ENCODE measurements at regions not wholly inside any gene's neighbourhood (a gene's known extent, or its start where the extent isn't known, plus 50 kb on each side); places are given as distances from the start of the nearest gene placed in this dataset.

GRCh38 chr3:74763830-74764229 is 149.4 kb upstream of the CNTN3 start:
- ChIA-PET CTCF (no interaction called here), POLR2A (no interaction called here)
- no TSS peak for BruUV-seq (replicated peaks)
- Histone ChIP-seq H3K4me1 (ENCODE audit: control insufficient read depth, extremely low read depth, insufficient read depth, low read length) (no peaks in the 10 kb centered on the region), H3K9ac (replicated peaks; ENCODE audit: extremely low read depth, insufficient read depth, low read length) (no peak overlapping the region), H4K20me1 (replicated peaks; ENCODE audit: control insufficient read depth, extremely low read depth, insufficient read depth, low read length) (no peaks in the 10 kb centered on the region), H3K9me1 (replicated peaks; ENCODE audit: control insufficient read depth, extremely low read depth, insufficient read depth, low read length) (no peaks in the 10 kb centered on the region), H3K36me3 (ENCODE audit: control insufficient read depth in 2 of 2, extremely low read depth in 1 of 2, insufficient read depth in 2 of 2, low read length in 2 of 2) (no peaks in the 10 kb centered on the region), H3K27ac (ENCODE audit: insufficient read depth, low read depth, low read length) (no peak overlapping the region), H3K4me3 (replicated peaks in 1 of 3; ENCODE audit: insufficient read depth in 1 of 3, low read depth in 1 of 3, low read length in 3 of 3) (no peak overlapping the region), H3K27me3 (ENCODE audit: control insufficient read depth in 2 of 2, insufficient read depth in 2 of 2, low read length in 2 of 2) (no peaks in the 10 kb centered on the region), H3K4me2 (ENCODE audit: insufficient read depth, low read length) (no peak overlapping the region), H3K79me2 (ENCODE audit: control insufficient read depth, insufficient read depth, low read length) (no peaks in the 10 kb centered on the region), H2AFZ (ENCODE audit: low read depth, low read length) (no peak overlapping the region), H3K9me3 (replicated peaks; ENCODE audit: control insufficient read depth, insufficient read depth, low read length) (no peaks in the 10 kb centered on the region)
- dilution Hi-C loops (cut with MboI; ENCODE audit: extremely low pct_ligation_motif_present, low sequenced_read_pairs) (no loop called here), intact Hi-C loops (cut with micrococcal nuclease) (no loop called here)
- FAIRE-seq: no peak
- TF ChIP-seq POLR2A (IDR thresholded peaks at IDR 0.05; ENCODE audit: low read depth, low read length) (no peak), JUN (IDR thresholded peaks at IDR 0.05; ENCODE audit: borderline replicate concordance, insufficient read depth, insufficient read length, low read depth) (no peak), EZH2 (IDR thresholded peaks at IDR 0.05; ENCODE audit: borderline replicate concordance, low read depth, low read length, severe bottlenecking) (no peak), CTCF (IDR thresholded peaks at IDR 0.05; ENCODE audit: extremely low read depth in 1 of 2, insufficient read depth in 1 of 2, low read depth in 1 of 2, low read length in 2 of 2) (no peak), MYC (IDR thresholded peaks at IDR 0.05; ENCODE audit: low read depth, low read length) (no peak), GATA2 (IDR thresholded peaks at IDR 0.05; ENCODE audit: insufficient read depth, insufficient read length, low read depth, low read length) (no peak), POLR2AphosphoS5 (IDR thresholded peaks at IDR 0.05; ENCODE audit: insufficient read depth, low read depth, low read length) (no peak), MAX (IDR thresholded peaks at IDR 0.05; ENCODE audit: insufficient read depth, insufficient read length) (no peak), FOS (IDR thresholded peaks at IDR 0.05; ENCODE audit: borderline replicate concordance, insufficient read depth, low read length) (no peak)
- DNase-seq (ENCODE audit: low read depth, low spot score): no peak
